ENCODE measurements at regions not wholly inside any gene's neighbourhood (a gene's known extent, or its start where the extent isn't known, plus 50 kb on each side); places are given as distances from the start of the nearest gene placed in this dataset.

GRCh38 chr13:50629497-50629896, 214.0 kb downstream of the DLEU7 start:
- no peak overlapping the region for H3K4me3 Mint-ChIP-seq
- no peaks in the 10 kb centered on the region for H3K9me3 Mint-ChIP-seq (ENCODE audit: low read depth)
- CTCF ChIA-PET: no interaction called here
- H3K27me3 Mint-ChIP-seq: no peaks in the 10 kb centered on the region
- intact Hi-C loops (cut with DNase I, micrococcal nuclease): no loop called here
- no peaks in the 10 kb centered on the region for H3K36me3 Mint-ChIP-seq (ENCODE audit: low read depth)
- ATAC-seq (no peak), DNase-seq (no peak)
- no peaks in the 10 kb centered on the region for H3K4me1 Mint-ChIP-seq
- H3K27ac Mint-ChIP-seq: no peak overlapping the region
- POLR2A ChIA-PET: no interaction called here

- POLR2A ChIA-PET: no interaction called here
- intact Hi-C loops (cut with DNase I, micrococcal nuclease): no loop called here
- no peak overlapping the region for H3K27ac Mint-ChIP-seq
Observed at GRCh38 chr13:50629966-50630365, 213.5 kb downstream of the DLEU7 start.

GRCh38 chr13:50631041-50631440, 212.5 kb downstream of the DLEU7 start:
- no peaks in the 10 kb centered on the region for H3K36me3 Mint-ChIP-seq (ENCODE audit: low read depth)
- H3K9me3 Mint-ChIP-seq (ENCODE audit: low read depth): no peaks in the 10 kb centered on the region
- ATAC-seq (no peak), DNase-seq (no peak)
- H3K4me3 Mint-ChIP-seq: no peak overlapping the region
- POLR2A ChIA-PET: no interaction called here
- intact Hi-C loops (cut with DNase I, micrococcal nuclease): no loop called here
- no peak overlapping the region for H3K27ac Mint-ChIP-seq
- peaks cover 2% of the 10 kb centered on the region for H3K4me1 Mint-ChIP-seq
- CTCF ChIA-PET: no interaction called here
- no peaks in the 10 kb centered on the region for H3K27me3 Mint-ChIP-seq

More at GRCh38 chr13:50629966-50630365, 213.5 kb downstream of the DLEU7 start:
- no peak for ATAC-seq
- H3K9me3 Mint-ChIP-seq (ENCODE audit: low read depth): no peaks in the 10 kb centered on the region
- H3K4me3 Mint-ChIP-seq: no peak overlapping the region
- DNase-seq: no peak
- no peaks in the 10 kb centered on the region for H3K4me1 Mint-ChIP-seq
- no peaks in the 10 kb centered on the region for H3K27me3 Mint-ChIP-seq
- CTCF ChIA-PET: no interaction called here
- no peaks in the 10 kb centered on the region for H3K36me3 Mint-ChIP-seq (ENCODE audit: low read depth)

- Mint-ChIP-seq H3K36me3 (ENCODE audit: low read depth) (no peaks in the 10 kb centered on the region), H3K4me1 (peaks cover 2% of the 10 kb centered on the region), H3K9me3 (ENCODE audit: low read depth) (no peaks in the 10 kb centered on the region), H3K4me3 (no peak overlapping the region), H3K27me3 (no peaks in the 10 kb centered on the region), H3K27ac (no peak overlapping the region)
- POLR2A ChIA-PET: no interaction called here
- intact Hi-C loops (cut with DNase I, micrococcal nuclease): no loop called here
- ATAC-seq (no peak), DNase-seq (no peak)
- CTCF ChIA-PET: interaction anchor here (0.7 to 1.4 kb wide), 2 partner anchors 8 to 1216 kb away, joined by 3 read pairs; no protein-coding TSS in a partner anchor
Observed at GRCh38 chr13:50634339-50634738, 209.2 kb downstream of the DLEU7 start.

- Mint-ChIP-seq H3K4me1 (peaks cover 2% of the 10 kb centered on the region), H3K4me3 (no peak overlapping the region), H3K9me3 (ENCODE audit: low read depth) (no peaks in the 10 kb centered on the region), H3K27ac (no peak overlapping the region), H3K36me3 (ENCODE audit: low read depth) (no peaks in the 10 kb centered on the region), H3K27me3 (no peaks in the 10 kb centered on the region)
- POLR2A ChIA-PET: no interaction called here
- intact Hi-C loops (cut with DNase I, micrococcal nuclease): no loop called here
- CTCF ChIA-PET: interaction anchor here (0.6 to 1.4 kb wide), 2 partner anchors 9 to 285 kb away, joined by 3 read pairs; no protein-coding TSS in a partner anchor
- DNase-seq (no peak), ATAC-seq (no peak)
Observed at GRCh38 chr13:50635504-50635903, 208.0 kb downstream of the DLEU7 start.

- Mint-ChIP-seq H3K36me3 (ENCODE audit: low read depth) (no peaks in the 10 kb centered on the region), H3K4me3 (no peak overlapping the region), H3K27me3 (no peaks in the 10 kb centered on the region), H3K9me3 (ENCODE audit: low read depth) (no peaks in the 10 kb centered on the region), H3K4me1 (peaks cover 2% of the 10 kb centered on the region), H3K27ac (no peak overlapping the region)
- intact Hi-C loops (cut with DNase I, micrococcal nuclease): no loop called here
- CTCF ChIA-PET: interaction anchor here (0.6 to 1.4 kb wide), 3 partner anchors 9 to 285 kb away, joined by 3 read pairs; no protein-coding TSS in a partner anchor
- DNase-seq (no peak), ATAC-seq (no peak)
- POLR2A ChIA-PET: interaction anchor here (0.6 kb wide), 1 partner anchor 829 kb away, joined by 3 read pairs; no protein-coding TSS in a partner anchor
Observed at GRCh38 chr13:50636007-50636704, 207.3 kb downstream of the DLEU7 start.

GRCh38 chr13:50643060-50643459, 200.4 kb downstream of the DLEU7 start:
- H3K4me1 Mint-ChIP-seq: no peaks in the 10 kb centered on the region
- H3K9me3 Mint-ChIP-seq (ENCODE audit: low read depth): no peaks in the 10 kb centered on the region
- DNase-seq: no peak
- CTCF ChIA-PET: no interaction called here
- no peaks in the 10 kb centered on the region for H3K36me3 Mint-ChIP-seq (ENCODE audit: low read depth)
- no peak overlapping the region for H3K27ac Mint-ChIP-seq
- intact Hi-C loops (cut with DNase I, micrococcal nuclease): no loop called here
- ATAC-seq: no peak
- POLR2A ChIA-PET: no interaction called here
- peaks cover 2% of the 10 kb centered on the region for H3K27me3 Mint-ChIP-seq
- H3K4me3 Mint-ChIP-seq: no peak overlapping the region

- DNase-seq (no peak), ATAC-seq (no peak)
- Mint-ChIP-seq H3K36me3 (ENCODE audit: low read depth) (no peaks in the 10 kb centered on the region), H3K27me3 (peaks cover 2% of the 10 kb centered on the region), H3K27ac (no peak overlapping the region), H3K4me3 (no peak overlapping the region), H3K9me3 (ENCODE audit: low read depth) (no peaks in the 10 kb centered on the region), H3K4me1 (no peaks in the 10 kb centered on the region)
- CTCF ChIA-PET: interaction anchor here (0.6 kb wide), 1 partner anchor 71 kb away, joined by 5 read pairs; no protein-coding TSS in a partner anchor
- intact Hi-C loops (cut with DNase I, micrococcal nuclease): no loop called here
- POLR2A ChIA-PET: no interaction called here
Observed at GRCh38 chr13:50644081-50644871, 199.2 kb downstream of the DLEU7 start.

- CTCF ChIA-PET: interaction anchor here (1.1 kb wide), 1 partner anchor 114 kb away, joined by 3 read pairs; no protein-coding TSS in a partner anchor
- POLR2A ChIA-PET: no interaction called here
- ATAC-seq (no peak), DNase-seq (no peak)
- Mint-ChIP-seq H3K4me3 (no peak overlapping the region), H3K9me3 (ENCODE audit: low read depth) (no peaks in the 10 kb centered on the region), H3K36me3 (ENCODE audit: low read depth) (no peaks in the 10 kb centered on the region), H3K27me3 (peaks cover 2% of the 10 kb centered on the region), H3K4me1 (no peaks in the 10 kb centered on the region), H3K27ac (no peak overlapping the region)
- intact Hi-C loops (cut with DNase I, micrococcal nuclease): no loop called here
Observed at GRCh38 chr13:50645092-50645491, 198.4 kb downstream of the DLEU7 start.

- POLR2A ChIA-PET: no interaction called here
Observed at GRCh38 chr13:50646070-50646469, 197.4 kb downstream of the DLEU7 start.

GRCh38 chr13:50649211-50649610, 194.3 kb downstream of the DLEU7 start:
- POLR2A ChIA-PET: no interaction called here
- Mint-ChIP-seq H3K9me3 (ENCODE audit: low read depth) (no peaks in the 10 kb centered on the region), H3K4me3 (no peak overlapping the region), H3K4me1 (peaks cover 2% of the 10 kb centered on the region), H3K36me3 (ENCODE audit: low read depth) (no peaks in the 10 kb centered on the region), H3K27ac (no peak overlapping the region), H3K27me3 (no peaks in the 10 kb centered on the region)
- intact Hi-C loops (cut with DNase I, micrococcal nuclease): no loop called here
- CTCF ChIA-PET: no interaction called here
- no peak for ATAC-seq
- no peak for DNase-seq

More at GRCh38 chr13:50646070-50646469, 197.4 kb downstream of the DLEU7 start:
- ATAC-seq (no peak), DNase-seq (no peak)
- Mint-ChIP-seq H3K27ac (no peak overlapping the region), H3K36me3 (ENCODE audit: low read depth) (no peaks in the 10 kb centered on the region), H3K9me3 (ENCODE audit: low read depth) (no peaks in the 10 kb centered on the region), H3K27me3 (peaks cover 2% of the 10 kb centered on the region), H3K4me1 (peaks cover 2% of the 10 kb centered on the region), H3K4me3 (no peak overlapping the region)
- CTCF ChIA-PET: interaction anchor here (0.5 to 1.1 kb wide), 2 partner anchors 113 to 280 kb away, joined by 3 read pairs; no protein-coding TSS in a partner anchor
- intact Hi-C loops (cut with DNase I, micrococcal nuclease): no loop called here

All from activated CD4-positive, alpha-beta T cell treated with anti-CD3 and anti-CD28 coated beads for 36 hours (primary cell).